D341Med (cell line): ENCODE measurements at regions not wholly inside any gene's neighbourhood (a gene's known extent, or its start where the extent isn't known, plus 50 kb on each side); places are given as distances from the start of the nearest gene placed in this dataset.

Experiments used
- DNase-seq: peaks from one replicate; pipeline ENCODE4 v3.0.0; 2012; ENCODE audit warnings: low spot score

DNA sequence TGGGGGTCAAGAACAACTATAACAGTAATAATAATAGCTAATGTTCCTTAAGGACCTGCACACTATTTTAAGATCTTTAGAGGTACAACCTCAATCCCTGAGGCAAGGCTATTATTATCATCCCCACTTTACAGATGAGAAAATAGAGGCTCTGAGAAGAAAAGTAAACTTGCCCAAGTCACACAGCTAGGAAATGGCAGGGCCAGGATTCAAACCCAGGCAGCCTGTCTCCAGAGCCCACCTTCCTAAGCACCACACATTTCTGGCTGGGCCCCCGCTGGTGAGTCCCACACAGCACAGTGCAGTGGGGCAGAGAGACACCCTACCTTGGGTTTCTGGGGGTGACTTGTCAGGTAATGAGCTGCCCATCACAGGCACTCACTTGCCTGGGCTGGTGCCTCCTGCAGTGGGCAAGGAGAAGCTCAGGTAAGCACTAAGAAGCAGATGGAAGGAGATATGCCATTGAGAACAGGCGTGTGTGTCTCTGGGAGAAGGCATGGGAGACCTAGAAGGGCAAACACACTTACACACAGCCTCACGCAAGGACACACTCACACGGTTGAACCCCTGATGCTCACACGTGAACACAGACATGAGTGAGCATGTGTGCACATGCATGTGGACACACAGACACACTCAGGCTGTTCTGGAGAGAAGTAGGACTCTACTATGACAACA, 104.4 kb upstream of the ZMIZ1 start:
- no peak for DNase-seq

DNA sequence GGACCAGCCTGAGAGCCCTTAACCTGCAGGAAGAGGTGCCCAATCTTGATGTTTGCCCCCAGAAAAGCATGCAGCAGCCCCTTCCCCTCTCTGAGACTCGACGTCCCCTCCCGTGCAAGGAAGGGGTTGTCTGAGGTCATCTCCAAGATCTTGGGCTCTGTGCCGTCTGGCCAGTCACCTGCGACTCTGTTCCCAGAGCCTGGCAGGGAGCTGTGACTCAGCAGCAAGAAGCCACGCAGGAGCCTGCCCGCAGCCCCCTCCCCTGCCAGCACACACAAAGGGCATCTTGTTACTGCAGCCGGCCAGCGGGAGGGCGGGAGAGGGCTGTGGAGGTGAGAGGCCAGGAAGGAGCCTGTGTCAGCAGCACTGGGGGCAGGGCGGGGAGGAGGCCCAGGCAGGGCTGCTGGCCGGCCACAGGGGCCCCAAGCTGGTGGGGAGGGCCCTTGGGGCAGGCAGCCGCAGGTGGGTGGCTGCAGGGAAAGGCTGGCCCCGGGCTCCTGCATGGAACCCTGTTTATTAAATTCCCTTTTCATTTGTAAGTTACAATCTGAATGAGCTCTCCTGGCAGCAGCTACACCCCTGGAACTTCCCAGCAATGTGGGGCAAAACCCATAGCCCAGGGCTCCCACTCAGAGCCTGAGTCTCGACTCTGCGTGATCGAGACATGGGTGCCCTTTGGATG, 103.7 kb upstream of the ZMIZ1 start:
- DNase-seq: no peak

DNA sequence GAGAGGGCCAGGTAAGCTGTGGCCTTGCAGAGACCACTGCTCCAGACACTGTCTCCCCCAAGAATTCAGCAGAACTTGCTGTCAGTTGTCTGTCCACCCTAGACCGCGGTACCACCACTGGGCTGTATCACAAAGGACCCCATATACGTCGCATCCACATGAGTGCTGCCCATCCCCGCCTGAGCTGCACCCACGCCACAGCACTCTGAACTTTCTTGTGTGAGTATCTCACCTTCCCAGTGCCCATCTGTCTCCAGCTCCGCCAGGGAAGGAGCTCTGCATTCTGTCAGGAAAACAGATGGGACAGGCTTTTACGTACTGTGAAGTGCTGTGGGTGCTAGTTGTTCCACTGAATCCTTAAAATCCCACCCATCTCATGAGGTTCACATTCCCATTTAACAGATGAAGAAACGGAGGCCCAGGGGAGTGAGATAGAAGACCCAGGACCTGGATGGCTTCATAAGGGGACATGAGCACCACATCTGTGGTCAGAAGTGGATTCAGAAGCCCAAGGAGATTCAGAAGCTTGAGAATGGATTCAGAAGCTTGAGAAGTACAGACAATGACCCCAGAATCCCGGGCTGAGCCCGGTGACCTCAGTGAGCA, 102.5 kb upstream of the ZMIZ1 start:
- no peak for DNase-seq

- no peak for DNase-seq
These were observed 101.8 kb upstream of the ZMIZ1 start for GRCh38 chr10:78966844-78967488.

DNA sequence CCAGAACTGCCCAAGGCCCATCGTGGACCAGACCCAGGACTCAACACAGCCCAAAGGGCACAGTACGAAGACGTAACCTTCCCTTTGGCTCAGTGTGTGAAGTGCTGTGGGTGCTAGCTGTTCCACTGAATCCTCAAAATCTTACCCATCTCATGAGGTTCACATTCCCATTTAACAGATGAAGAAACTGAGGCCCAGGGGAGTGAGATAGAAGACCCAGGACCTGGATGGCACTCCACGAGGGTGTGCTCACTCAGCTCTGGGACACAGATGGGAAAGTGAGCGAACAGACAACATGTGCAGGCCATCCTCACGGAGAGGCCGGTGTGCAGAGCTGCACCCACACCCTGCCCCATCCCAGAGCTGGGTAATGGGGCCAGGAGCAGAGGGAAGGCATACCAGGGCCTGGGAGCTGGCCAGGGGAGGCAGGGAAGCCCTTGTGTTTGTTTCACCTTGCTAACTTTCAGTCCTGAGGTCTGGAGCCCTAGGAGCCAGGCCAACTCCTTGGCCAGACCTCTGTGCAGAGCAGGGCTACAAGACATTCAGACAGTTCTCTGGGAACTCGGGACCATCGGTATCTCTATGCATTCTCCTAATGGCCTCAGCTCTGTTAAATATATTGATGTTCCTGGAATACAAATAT, 100.3 kb upstream of the ZMIZ1 start:
- DNase-seq: no peak

- no peak for DNase-seq
These were observed 99.8 kb upstream of the ZMIZ1 start for GRCh38 chr10:78968943-78969342.

- DNase-seq: no peak
These were observed 99.0 kb upstream of the ZMIZ1 start for GRCh38 chr10:78969719-78970118.

DNA sequence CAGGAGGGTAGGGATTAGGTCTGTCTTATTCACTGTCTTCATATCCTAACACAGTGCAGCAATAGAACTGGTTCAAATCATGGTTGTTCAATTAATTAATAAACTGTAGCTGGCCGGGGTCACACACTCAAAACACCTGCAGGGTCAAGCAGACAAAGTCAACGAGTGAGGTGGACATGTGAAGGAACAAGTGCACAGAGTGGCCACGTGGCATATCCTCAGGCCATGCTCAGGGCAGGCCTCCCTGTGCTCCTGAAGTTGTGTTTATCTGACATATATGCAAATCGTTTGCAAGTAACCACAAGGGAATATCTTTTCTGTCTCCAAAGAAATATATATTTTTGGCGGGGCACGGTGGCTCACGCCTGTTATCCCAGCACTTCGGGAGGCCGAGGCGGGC, 98.5 kb upstream of the ZMIZ1 start:
- DNase-seq: no peak

DNA sequence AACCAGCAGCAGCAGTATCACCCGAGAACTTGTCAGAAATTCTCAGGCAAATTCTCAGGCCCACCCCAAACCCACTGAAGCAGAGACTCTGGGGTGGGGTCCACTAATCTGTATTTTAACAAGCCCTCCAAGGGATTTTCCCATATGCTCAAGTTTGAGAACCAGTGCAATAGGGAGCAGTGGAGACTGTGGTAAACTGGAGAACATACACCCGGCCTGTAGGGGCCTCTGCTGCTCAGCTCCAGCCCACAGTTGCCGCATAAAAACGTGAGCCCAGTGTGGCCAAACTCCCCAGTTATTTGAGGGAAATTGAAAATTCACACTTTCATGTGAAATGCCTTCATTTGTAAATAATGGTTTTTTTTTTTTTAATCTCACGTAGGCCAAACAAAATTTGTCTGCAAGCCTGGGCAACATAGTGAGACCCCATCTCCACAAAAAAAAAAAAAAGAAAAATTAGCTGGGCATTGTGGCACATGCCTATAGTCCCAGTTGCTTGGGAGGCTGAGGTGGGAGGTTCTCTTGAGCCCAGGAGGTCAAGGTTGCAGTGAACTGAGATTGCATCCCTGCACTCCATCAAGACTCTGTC, 97.6 kb upstream of the ZMIZ1 start:
- DNase-seq: no peak

DNA sequence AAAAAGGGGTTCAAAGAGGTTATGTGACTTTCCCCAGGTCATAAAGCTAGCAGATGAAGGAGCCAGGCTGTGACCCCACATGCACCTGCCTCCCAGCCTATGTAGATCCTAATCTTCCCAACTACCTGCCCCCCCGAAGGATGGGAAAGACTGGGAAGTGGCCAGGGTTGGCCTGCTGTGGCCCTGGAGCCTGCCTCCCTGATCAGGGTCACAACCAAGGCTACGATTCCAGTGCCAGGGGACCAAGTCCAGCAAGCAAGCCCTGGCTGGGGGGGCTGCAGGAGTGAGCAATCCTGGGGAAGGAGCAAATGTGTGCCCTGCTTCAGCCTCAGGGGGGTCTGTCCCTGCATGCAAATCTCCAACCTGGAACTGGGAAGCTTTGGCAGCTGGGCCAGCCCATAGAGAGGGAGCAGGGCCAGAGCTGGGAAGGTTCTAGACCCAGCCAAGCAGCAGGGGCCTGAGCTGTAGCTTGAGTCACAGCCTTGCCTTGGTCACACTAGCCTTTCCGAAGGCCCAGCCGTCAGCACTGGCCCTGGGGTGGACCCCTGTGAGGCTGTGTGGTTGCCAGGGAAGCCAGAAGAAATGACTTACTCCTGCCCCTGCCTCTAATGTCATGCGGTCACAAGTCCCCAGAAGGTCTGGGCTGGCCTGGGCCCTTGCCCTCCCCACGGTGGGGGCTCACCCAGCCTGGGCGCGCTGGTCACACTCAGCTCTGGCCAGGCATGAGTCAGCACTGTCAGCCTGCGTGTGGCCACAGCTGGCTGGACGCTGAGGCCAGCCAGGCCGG, 96.4 kb upstream of the ZMIZ1 start:
- DNase-seq: no peak

- DNase-seq: peak; percentile 81
These were observed 95.5 kb upstream of the ZMIZ1 start for GRCh38 chr10:78972947-78973900.

- peak; percentile 79 for DNase-seq
These were observed 94.7 kb upstream of the ZMIZ1 start for GRCh38 chr10:78973901-78974616.

GRCh38 chr10:78974617-78975317, 94.0 kb upstream of the ZMIZ1 start:
- peak; percentile 67 for DNase-seq

DNA sequence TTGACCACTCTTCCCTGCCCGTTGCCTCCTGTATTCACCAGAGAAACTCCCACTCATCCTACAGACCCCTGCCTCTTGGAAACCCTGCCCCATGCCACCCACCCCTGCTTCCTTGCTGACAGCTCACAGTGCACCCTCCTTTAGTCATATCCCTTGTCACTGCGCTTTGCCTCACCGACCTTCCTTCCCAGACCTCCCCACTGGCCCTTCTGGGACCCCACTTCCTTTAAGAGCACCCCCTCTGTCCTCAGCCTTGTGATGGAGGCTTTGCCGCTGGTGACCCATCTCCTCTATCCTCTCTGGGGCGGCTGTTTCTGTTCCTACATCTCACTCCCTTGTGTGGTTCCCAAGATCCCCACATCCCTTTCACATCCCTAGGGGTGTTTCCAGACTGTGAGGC, 92.8 kb upstream of the ZMIZ1 start:
- no peak for DNase-seq

GRCh38 chr10:78976825-78977755, 91.7 kb upstream of the ZMIZ1 start:
- DNase-seq: no peak

GRCh38 chr10:78979938-78980337, 88.8 kb upstream of the ZMIZ1 start:
- DNase-seq: no peak

GRCh38 chr10:78980354-78980753, 88.4 kb upstream of the ZMIZ1 start:
- DNase-seq: no peak

DNA sequence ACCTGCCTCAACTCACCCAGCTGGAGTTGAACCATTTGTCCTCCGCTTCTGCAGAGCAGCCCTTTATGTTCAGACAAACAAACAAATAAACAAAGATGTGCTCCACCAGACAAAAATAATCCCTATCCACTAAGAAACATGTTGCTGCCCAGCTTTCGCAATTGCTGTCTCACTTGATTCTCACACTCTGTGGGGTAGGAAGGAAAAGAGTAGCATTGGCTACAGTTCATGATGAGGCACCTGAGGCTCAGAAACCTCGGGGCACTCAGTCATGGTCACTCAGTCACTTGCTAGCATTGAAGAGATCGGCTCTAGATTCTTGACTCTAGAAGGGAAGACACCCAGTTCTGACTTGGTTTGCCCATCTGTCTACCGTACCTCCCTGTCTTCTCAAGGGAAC, 88.0 kb upstream of the ZMIZ1 start:
- DNase-seq: no peak
